NCI-H82 treated with DMSO at 0.1 percent for 48 hours (cell line): ENCODE measurements at regions not wholly inside any gene's neighbourhood (a gene's known extent, or its start where the extent isn't known, plus 50 kb on each side); places are given as distances from the start of the nearest gene placed in this dataset.
"Not testable (repeated sequence)": the region's sequence is repeated elsewhere in the genome, so short reads cannot be mapped to it uniquely, and the experiment has no call there.

Source experiments
- DNase-seq: peaks from one replicate; lab custom pipeline; 2025; ENCODE audit not compliant: unreplicated experiment; lab: John Stamatoyannopoulos, UW

DNA sequence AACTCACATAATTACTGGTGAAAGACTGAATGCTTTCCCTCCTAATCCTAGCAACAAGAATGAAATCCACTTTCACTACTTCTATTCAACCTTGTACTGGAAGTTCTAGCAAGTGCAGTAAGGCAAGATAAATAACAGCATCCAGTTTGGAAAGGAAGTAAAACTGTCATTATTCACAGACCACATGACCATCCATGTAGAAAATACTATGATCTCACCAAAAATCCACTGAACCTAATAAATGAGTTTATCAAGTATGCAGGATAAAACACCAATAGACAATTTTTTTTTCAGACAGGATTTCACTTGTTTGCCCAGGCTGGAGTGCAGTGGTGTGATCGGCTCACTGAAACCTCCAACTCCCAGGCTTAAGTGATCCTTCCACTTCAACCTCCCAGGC, 117.7 kb downstream of the TMEM167A start:
- DNase-seq: no peak

- DNase-seq: no peak
Measured at GRCh38 chr5:82956600-82956999, 120.6 kb downstream of the TMEM167A start.

- no peak for DNase-seq
Measured at GRCh38 chr5:82952326-82952725, 124.9 kb downstream of the TMEM167A start.

DNA sequence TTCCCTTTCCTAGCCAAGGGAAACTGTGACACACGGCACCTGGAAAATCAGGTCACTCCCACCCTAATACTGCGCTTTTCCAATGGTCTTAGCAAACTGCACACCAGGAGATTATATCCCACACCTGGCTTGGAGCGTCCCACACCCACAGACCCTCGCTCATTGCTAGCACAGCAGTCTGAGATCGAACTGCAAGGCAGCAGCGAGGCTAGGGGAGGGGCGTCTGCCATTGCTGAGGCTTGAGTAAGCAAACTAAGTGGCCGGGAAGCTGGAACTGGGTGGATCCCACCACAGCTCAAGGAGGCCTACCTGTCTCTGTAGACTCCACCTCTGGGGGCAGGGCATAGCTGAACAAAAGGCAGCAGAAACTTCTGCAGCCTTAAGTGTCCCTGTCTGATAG, 132.9 kb downstream of the TMEM167A start:
- not testable (repeated sequence) for DNase-seq

DNA sequence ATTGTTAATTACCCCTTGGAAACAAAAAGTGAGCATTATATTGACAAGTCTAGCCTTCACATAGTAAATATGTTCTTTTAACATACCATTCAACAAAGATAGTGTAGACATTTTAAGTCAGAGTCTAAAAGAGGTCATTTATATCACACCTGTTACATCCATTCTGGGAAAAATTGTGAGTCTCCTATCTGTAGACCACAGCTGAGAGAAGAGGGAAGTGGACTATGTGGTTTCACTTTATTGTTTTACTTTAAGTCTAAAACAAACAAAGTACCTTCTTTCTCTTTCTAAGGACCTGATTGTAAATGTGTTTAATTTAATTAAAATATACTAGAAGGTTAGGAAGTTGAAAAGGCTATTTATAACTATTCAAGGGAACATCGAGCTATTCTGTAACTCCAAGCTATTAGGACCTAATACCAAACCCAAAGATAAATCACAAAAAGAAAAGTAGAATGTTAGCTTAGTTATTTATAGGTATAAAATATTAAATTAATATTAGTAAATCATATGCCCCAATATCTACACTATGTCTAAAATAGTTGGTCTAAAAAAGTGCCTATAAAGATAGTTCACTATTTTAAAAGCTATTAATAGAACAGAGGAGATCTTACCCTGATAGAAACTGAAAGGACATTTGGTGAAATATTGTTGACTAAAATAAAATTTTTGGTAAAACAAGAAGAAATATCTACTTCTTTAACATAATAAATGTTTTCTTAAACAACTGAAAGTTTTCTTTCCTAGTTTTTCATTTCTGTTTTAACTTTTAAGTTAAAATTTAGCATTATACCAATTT, 134.9 kb downstream of the TMEM167A start:
- DNase-seq: no peak

GRCh38 chr5:82938901-82939725, 138.1 kb downstream of the TMEM167A start:
- DNase-seq: no peak

DNA sequence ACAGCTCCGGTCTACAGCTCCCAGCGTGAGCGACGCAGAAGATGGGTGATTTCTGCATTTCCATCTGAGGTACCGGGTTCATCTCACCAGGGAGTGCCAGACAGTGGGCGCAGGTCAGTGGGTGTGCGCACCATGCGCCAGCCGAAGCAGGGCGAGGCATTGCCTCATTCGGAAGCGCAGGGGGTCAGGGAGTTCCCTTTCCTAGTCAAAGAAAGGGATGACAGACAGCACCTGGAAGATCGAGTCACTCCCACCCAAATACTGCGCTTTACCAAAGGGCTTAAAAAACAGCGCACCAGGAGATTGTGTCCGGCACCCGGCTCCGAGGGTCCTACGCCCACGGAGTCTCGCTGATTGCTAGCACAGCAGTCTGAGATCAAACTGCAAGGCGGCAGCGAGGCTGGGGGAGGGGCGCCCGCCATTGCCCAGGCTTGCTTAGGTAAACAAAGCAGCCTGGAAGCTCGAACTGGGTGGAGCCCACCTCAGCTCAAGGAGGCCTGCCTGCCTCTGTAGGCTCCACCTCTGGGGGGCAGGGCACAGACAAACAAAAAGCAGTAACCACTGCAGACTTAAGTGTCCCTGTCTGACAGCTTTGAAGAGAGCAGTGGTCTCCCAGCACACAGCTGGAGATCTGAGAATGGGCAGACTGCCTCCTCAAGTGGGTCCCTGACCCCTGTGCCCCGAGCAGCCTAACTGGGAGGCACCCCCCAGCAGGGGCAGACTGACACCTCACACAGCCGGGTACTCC, 144.5 kb downstream of the TMEM167A start:
- DNase-seq: not testable (repeated sequence)

DNA sequence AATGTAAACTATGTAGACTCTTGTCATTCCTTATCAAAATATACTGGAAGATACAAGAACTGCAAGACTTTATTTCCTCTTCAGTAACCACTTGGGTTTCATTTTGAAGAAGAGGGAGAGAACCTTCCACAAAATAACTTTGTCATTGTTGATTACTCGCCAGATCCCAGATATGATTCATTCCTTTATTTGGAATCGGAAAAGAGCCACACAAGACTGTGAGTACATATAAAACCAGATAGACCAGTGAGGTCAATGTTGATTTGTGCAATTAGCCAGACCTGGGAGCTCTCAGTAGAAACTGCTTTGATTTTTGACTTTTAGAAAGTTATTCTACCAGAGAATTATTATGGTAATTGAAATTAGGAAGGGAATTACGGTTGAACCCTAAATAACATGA, 146.1 kb downstream of the TMEM167A start:
- DNase-seq: no peak

GRCh38 chr5:82925061-82925411, 152.2 kb downstream of the TMEM167A start:
- DNase-seq: no peak

GRCh38 chr5:82924226-82925060, 152.8 kb downstream of the TMEM167A start:
- DNase-seq: no peak

DNA sequence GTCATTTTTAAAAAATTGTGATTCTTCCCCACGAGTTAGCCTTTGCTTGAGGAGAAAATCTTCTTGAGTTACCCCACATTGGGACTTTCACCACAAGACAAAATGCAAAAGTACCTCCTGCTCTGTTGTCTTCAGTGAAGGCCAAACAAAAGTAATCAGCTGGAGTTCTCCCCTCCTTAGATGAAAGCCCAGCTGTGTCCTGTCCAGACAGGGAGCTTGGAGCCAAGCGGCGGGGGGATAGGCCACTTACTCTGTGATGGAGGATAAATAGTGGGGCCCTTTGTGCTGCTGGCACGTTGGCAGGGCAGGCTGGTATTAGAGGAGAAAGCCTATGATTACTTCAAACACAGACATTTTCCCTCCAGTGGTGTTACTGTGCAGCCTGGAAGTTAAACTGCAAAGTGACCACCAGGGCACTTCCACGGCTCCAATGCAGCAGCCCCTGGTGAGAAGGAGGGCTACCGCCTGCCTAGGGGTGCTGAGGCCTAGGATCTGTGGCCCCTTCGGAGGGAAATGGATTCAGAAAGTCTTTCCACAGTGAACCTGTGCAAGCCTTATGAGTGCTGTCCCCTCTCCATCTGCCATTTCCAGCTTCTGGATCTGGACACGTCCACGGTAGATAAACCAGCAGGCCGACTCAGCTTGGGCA, 155.0 kb downstream of the TMEM167A start:
- DNase-seq: no peak

DNA sequence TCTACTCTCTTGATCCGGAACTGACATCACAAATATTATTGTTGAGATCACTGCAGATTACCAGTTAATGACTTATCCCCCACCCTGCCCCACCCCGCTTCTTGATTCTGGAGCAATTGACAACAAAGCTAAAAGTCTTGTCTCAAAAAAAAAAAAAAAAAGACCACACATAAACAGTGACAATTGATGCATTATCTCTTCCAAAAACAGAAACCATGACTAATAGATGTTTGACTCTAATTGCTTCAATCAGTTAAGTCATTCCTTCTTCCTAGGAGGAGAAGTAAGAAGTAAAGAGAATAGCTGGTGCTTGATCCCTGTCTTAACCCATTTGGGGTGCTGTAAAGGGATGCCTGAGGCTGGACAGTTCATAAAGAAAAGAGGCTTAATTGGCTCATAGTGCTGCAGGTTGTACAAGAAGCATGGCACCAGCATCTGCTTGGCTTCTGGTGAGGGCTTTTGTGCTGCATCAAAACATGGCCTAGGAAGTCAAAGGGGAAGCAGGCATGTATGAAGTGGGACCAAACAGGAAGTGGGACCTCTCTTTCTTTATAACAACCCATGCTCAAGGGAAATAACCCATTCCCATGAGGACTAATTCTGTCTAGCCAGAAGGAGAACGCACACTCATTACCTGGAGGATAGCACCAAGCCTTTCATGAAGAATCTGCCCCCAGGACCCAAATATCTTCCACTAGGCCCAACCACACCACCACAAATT, 158.7 kb downstream of the TMEM167A start:
- no peak for DNase-seq

DNA sequence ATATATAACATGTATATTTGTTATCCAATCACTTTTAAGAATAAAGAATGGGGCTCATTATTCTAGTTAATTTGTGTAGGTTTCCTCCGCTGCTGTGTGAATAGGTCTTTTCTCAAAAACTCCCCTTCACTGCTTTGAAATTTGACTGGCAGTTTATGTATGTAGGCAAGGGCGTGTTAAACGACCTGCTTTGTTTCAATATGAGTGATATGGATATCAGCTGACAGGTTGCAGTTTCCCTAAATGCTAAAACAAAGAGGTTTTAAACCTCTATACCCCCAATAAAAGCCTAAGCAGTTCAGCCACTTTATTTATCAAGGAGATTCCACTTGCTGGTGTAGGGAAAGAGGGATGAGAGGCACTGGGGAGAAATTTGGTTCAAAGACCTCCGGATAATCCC, 159.6 kb downstream of the TMEM167A start:
- no peak for DNase-seq

DNA sequence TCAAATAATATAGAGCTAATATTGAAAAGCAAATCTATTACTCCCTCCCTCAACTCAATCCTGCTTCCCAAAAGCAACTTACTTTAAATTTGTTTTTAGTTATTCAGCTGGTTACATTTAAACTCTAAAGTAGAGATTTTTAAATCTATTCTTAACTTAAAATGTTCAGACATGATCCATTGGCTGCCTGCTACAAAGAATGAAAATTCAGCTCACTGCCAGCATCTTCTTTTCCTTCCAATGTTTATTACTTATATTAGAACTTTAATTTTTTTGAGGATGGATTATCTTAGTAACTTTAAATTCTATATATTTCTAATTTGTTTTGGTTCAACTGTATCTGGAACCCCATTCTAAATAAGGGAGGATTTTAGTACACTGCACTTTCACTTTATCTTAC, 163.2 kb downstream of the TMEM167A start:
- no peak for DNase-seq

- DNase-seq: no peak
Measured at GRCh38 chr5:82912462-82912861, 164.7 kb downstream of the TMEM167A start.

- no peak for DNase-seq
Measured at GRCh38 chr5:82911910-82912309, 165.3 kb downstream of the TMEM167A start.

DNA sequence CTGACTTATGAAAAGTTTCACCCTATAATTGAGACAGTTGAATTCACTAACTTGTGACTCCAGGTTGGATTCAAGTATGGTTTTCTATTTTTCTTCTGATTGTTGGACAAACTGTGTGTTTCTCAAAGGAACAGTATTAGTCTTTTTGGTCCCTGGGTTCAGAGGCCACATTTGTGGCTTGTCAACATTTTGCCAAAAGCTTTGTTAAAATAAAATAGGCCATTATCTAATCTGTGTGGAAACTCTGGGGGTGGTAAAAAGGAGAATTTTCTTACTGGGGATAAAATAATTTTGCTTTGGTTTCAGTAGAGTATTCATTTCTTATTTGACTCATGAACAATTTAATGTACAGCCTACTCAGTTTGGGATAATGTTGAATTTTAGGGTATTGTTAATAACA, 166.3 kb downstream of the TMEM167A start:
- DNase-seq: no peak

DNA sequence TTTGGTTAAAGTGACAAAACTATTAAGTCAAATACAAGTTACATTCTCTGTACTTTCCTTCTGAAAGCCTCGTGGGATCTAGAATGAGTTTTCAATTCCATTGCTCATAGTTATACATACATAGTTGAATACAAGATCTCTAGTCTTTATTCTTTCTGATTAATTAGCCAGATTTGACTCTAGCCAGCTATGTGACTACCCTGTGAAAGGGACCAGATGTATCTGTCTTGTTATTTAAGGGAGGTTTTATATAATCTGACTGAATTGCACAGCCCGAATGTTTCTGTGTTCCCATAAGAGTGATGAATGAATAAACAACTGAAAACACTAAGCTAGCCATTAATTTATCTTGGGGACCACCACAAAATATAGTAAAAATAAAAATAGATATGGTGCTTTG, 166.7 kb downstream of the TMEM167A start:
- DNase-seq: no peak

DNA sequence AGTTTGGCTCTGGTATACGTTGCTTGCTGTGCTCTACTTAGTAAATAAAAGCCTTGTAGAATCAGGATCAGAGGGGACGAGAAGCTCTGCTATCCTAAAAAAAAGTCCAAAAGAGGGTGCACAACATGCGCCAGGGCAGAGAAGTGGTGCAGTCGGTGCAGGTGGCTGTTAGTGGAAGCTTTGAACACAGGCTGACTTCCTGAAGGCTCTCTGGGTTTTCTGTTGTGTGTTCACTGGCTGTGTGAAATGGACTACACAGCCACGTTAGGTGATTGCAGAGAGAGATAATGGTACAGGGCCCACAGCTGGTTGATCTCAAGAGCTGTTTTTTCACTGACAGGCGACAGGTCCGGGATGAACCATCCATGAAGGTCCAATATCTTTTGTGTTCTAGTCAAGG, 167.4 kb downstream of the TMEM167A start:
- no peak for DNase-seq

- no peak for DNase-seq
Measured at GRCh38 chr5:82905986-82906385, 171.2 kb downstream of the TMEM167A start.
